SK-N-MC (cell line): ENCODE measurements at regions not wholly inside any gene's neighbourhood (a gene's known extent, or its start where the extent isn't known, plus 50 kb on each side); places are given as distances from the start of the nearest gene placed in this dataset.

Experiments
- EZH2 ChIP-seq: fragments of 200-600 bp; sonication (generic); IDR thresholded peaks from one replicate; pipeline ENCODE4 v1.6.1; 2017; ENCODE audit warnings: antibody characterized with exemption
- FOXP2 ChIP-seq: optimal IDR thresholded peaks from 2 replicates; pipeline ENCODE3; 2011; ENCODE audit warnings: mild to moderate bottlenecking, moderate library complexity; ENCODE audit not compliant: insufficient read depth; ENCODE audit errors: extremely low read length, control extremely low read depth
- POLR2AphosphoS5 ChIP-seq: IDR thresholded peaks from 2 replicates; pipeline ENCODE4 v1.6.1; 2012; ENCODE audit warnings: mild to moderate bottlenecking, low read depth, low read length, borderline replicate concordance

- TF ChIP-seq POLR2AphosphoS5: no peak
- TF ChIP-seq EZH2: no peak
- no peak for TF ChIP-seq FOXP2
Measured at GRCh38 chr6:120632975-120633374, 701.3 kb downstream of the TBC1D32 start.
